Cardiac muscle cell (in vitro differentiated cells and primary cell): ENCODE measurements at regions not wholly inside any gene's neighbourhood (a gene's known extent, or its start where the extent isn't known, plus 50 kb on each side); places are given as distances from the start of the nearest gene placed in this dataset.

Experiments
- DNase-seq, 2 donors: peaks; one replicate each; pipeline versions ENCODE4 v3.0.0 to v3.0.0-alpha.2; 2010 to 2017; ENCODE audit warnings: low read depth in 1 of 2, low spot score in 1 of 2
- H3K27ac ChIP-seq: fragments of 200-600 bp; sonication (generic); 2 replicates; pipeline ENCODE4 v1.5.1; 2016
- H3K27me3 ChIP-seq: fragments of 200-600 bp; sonication (generic); 2 replicates; pipeline ENCODE4 v1.6.0; 2016; ENCODE audit warnings: control low read depth
- H3K36me3 ChIP-seq: fragments of 200-600 bp; sonication (generic); 2 replicates; pipeline ENCODE4 v1.5.1; 2016; ENCODE audit warnings: control low read depth
- H3K4me1 ChIP-seq: fragments of 200-600 bp; sonication (generic); 2 replicates; pipeline ENCODE4 v1.8.1; 2017; ENCODE audit warnings: low read depth, mild to moderate bottlenecking, mixed run types
- H3K4me3 ChIP-seq: fragments of 200-600 bp; sonication (generic); 2 replicates; pipeline ENCODE4 v1.5.1; 2016; ENCODE audit warnings: mild to moderate bottlenecking
- H3K9me3 ChIP-seq: fragments of 200-600 bp; sonication (generic); 2 replicates; pipeline ENCODE4 v1.5.1; 2017; ENCODE audit warnings: low read depth, mild to moderate bottlenecking, control low read depth
- TF ChIP-seq, protein P1 (sequence below): IDR thresholded peaks from 2 replicates; pipeline ENCODE4 v1.5.1; 2012; ENCODE audit warnings: low read depth, mild to moderate bottlenecking, low read length

- Histone ChIP-seq H3K27ac (no peak overlapping the region), H3K9me3 (no peaks in the 10 kb centered on the region), H3K4me1 (no peaks in the 10 kb centered on the region), H3K27me3 (no peaks in the 10 kb centered on the region), H3K36me3 (no peaks in the 10 kb centered on the region), H3K4me3 (no peak overlapping the region)
- TF ChIP-seq, protein P1, sequence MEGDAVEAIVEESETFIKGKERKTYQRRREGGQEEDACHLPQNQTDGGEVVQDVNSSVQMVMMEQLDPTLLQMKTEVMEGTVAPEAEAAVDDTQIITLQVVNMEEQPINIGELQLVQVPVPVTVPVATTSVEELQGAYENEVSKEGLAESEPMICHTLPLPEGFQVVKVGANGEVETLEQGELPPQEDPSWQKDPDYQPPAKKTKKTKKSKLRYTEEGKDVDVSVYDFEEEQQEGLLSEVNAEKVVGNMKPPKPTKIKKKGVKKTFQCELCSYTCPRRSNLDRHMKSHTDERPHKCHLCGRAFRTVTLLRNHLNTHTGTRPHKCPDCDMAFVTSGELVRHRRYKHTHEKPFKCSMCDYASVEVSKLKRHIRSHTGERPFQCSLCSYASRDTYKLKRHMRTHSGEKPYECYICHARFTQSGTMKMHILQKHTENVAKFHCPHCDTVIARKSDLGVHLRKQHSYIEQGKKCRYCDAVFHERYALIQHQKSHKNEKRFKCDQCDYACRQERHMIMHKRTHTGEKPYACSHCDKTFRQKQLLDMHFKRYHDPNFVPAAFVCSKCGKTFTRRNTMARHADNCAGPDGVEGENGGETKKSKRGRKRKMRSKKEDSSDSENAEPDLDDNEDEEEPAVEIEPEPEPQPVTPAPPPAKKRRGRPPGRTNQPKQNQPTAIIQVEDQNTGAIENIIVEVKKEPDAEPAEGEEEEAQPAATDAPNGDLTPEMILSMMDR, result no peak
- no peak for DNase-seq
Measured at GRCh38 chr6:4585682-4586468, 190.3 kb upstream of the CDYL start.

GRCh38 chr6:4584801-4585200, 191.4 kb upstream of the CDYL start:
- TF ChIP-seq, protein P1, result no peak
- H3K27ac ChIP-seq, result no peak overlapping the region
- no peaks in the 10 kb centered on the region for H3K9me3 ChIP-seq
- H3K4me3 ChIP-seq, result no peak overlapping the region
- H3K27me3 ChIP-seq, result no peaks in the 10 kb centered on the region
- H3K36me3 ChIP-seq, result no peaks in the 10 kb centered on the region
- DNase-seq, result no peak
- H3K4me1 ChIP-seq, result no peaks in the 10 kb centered on the region

- TF ChIP-seq, protein P1, result no peak
- no peaks in the 10 kb centered on the region for H3K9me3 ChIP-seq
- no peak overlapping the region for H3K27ac ChIP-seq
- H3K4me3 ChIP-seq, result no peak overlapping the region
- no peaks in the 10 kb centered on the region for H3K27me3 ChIP-seq
- H3K36me3 ChIP-seq, result no peaks in the 10 kb centered on the region
- no peaks in the 10 kb centered on the region for H3K4me1 ChIP-seq
- peak in 1 of 2 donors; percentile 77 for DNase-seq
Measured at GRCh38 chr6:4582506-4583417, 193.4 kb upstream of the CDYL start.

DNA sequence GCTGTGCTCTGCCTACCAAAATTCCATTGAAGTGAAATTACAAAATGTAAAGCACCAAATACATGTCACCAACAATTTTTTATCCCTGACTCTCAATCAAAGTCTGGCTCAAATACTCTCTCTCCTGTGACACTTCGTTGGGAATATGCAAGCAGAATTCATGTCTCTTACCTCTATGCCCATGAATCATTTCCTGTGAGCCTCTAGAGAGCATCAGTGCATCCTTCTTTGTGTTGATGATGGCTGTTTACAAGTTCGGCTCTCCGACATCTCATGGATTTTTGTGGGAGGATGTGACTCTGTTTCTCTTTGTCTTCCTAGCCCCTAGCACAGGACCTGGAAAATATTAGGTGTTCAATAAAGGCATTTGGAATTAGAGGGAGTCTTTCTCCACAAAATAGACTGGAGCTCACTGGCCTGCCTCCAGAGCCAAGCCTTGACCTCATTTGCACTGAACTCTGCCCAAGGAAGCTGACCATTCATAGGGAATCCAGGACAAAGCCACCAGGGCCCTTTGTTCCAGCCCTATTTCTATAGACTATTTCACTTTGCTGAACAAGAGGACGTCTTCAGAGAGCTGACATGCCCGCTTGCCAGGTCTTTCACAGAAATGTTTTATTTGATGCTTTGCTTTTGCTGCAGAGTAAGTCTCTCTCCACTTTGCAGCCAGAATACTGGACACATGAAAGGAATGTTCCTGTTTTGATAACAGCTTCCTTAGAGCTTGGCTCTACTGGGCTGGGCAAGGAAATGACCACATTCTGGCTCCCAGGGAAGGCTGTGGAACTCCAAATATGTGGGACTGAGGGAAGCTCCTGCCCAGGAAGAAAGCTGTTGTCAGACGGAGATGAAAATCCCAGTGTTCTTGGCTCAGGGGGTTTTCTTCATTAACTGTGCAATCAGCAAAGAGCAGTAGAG, 194.5 kb upstream of the CDYL start:
- TF ChIP-seq, protein P1, result no peak
- Histone ChIP-seq H3K27ac (no peak overlapping the region), H3K4me1 (no peaks in the 10 kb centered on the region), H3K36me3 (no peaks in the 10 kb centered on the region), H3K4me3 (no peak overlapping the region), H3K9me3 (no peaks in the 10 kb centered on the region), H3K27me3 (no peaks in the 10 kb centered on the region)
- peak; percentile 13 to 96 for DNase-seq

- TF ChIP-seq, protein P1, result no peak
- H3K36me3 ChIP-seq, result no peaks in the 10 kb centered on the region
- no peak for DNase-seq
- no peak overlapping the region for H3K4me3 ChIP-seq
- no peaks in the 10 kb centered on the region for H3K9me3 ChIP-seq
- H3K27ac ChIP-seq, result no peak overlapping the region
- H3K4me1 ChIP-seq, result no peaks in the 10 kb centered on the region
- no peaks in the 10 kb centered on the region for H3K27me3 ChIP-seq
Measured at GRCh38 chr6:4580361-4580760, 195.8 kb upstream of the CDYL start.
